HUDEP-2 (cell line): ENCODE measurements at regions not wholly inside any gene's neighbourhood (a gene's known extent, or its start where the extent isn't known, plus 50 kb on each side); places are given as distances from the start of the nearest gene placed in this dataset.
"Not testable (repeated sequence)": the region's sequence is repeated elsewhere in the genome, so short reads cannot be mapped to it uniquely, and the experiment has no call there.

Experiments used
- DNase-seq, 76 experiments: peaks; one replicate each; lab custom pipeline; 2025; ENCODE audit not compliant: unreplicated experiment in 76 of 76; lab: John Stamatoyannopoulos, UW

DNA sequence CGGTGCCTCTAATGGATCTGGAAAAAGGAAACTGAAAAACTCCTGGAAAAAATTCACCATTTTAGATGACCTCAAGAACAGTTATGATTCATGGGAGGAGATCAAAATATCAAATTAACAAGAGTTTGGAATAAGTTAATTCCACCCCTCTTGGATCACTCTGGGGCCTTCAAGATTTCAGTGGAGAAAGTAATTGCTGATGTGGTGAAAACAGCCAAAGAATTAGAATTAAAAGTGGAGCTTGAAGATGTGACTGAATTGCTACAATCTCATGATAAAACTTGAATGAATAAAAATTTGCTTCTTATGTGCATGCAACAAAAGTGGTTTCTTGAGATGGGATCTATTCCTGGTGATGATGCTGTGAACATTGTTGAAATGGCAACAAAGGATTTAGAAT is 974.4 kb upstream of the GYPC start:
- DNase-seq, result no peak

GRCh38 chr2:125681976-125682805 is 973.8 kb upstream of the GYPC start:
- no peak for DNase-seq

- no peak for DNase-seq
Observed at GRCh38 chr2:125684256-125684655, 971.7 kb upstream of the GYPC start.

DNA sequence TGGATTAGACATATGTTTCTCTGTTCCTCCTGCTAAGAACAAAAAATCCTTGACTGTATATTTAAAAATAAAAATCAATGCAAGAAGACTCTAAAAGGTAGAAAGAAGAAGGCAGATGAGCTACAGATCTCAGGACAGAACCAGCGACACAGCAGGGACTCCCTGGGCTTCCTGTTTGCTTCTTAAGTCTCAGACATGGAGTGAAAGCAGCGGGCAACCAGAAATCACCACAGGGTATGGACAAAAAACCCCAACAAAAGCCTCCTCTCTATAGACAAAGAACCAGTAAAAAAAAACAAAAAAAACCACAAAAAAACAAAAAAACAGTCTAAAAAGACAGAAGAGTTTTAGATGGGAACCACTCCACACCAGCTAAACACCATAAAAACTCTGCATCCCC is 971.0 kb upstream of the GYPC start:
- no peak for DNase-seq

DNA sequence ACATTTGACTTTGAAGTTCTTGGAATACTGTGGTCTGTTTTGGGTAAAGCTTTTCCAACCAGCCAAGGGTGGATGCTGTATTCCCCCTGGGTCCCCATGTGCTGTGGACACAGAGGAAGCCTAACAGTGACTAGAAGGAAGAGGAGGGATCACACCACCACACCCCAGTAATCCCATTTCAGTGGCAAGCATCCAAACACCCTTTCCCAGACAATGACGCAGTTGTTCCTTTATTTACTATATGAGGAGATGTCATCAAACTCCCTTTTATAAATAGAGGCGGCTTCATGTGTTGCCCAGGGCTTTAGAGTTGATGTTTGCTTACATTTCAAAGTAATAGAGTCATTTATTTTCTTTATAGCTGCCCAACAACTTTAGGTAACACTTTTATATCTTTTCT is 959.4 kb upstream of the GYPC start:
- no peak for DNase-seq

DNA sequence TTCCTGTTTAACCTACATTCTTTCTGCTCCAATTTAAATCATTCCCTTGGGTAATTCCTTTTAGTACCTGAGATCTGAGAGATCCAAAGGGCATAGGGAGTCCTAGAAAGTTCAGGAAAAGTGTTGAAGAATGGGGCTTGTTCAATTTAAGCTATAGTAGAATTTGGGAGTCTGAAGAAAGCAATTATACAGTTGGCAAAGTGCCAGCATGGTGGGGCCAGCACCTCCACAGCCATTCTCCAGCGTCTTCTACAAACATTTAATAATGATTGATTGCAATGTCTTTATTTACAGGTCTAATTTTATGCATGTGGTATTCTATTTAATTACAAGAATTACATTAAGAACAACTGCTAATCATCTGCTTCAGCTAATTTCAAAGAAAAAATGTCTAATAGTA is 957.7 kb upstream of the GYPC start:
- no peak for DNase-seq

DNA sequence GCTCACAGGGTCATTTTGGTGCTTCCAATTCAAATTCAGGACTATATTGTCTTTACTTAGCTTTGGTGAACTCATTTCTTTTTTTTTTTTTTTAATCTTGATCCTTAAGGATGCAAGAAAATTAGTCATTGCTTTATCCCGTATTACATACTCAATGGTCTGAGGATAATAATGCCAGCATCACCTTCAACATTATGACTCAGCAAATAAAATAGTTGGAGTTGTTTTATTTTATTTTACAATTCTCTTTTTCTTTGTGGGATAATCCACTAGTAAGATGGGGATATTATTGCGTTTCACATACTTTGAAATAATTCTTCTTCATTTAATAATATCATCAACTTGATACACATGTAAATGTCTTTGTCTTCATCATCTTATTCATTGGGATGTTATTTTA is 954.9 kb upstream of the GYPC start:
- no peak for DNase-seq

GRCh38 chr2:125707611-125708010 is 948.3 kb upstream of the GYPC start:
- DNase-seq, result no peak

- no peak for DNase-seq
Observed at GRCh38 chr2:125710561-125710960, 945.4 kb upstream of the GYPC start.

- DNase-seq, result no peak
Observed at GRCh38 chr2:125711075-125711474, 944.9 kb upstream of the GYPC start.

DNA sequence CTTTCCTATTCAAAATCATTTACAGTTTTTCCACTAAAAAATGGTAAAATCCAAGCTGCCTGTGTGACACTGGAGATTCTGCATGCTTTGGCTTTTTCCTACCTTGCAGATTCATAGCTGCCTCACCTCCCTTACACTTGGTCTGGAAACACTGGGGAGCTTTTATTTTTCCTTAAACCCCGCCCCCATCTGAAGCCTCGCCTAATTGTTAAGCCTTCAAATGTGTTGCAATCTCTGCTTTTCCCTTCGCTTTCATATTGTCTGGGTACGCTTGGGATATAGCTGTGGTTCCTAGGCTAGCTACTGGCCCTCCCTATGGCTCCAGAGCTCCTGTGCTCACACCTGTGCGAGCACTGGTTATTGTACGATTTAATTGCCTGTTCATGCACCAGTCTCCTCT is 942.4 kb upstream of the GYPC start:
- no peak for DNase-seq

- no peak for DNase-seq
Observed at GRCh38 chr2:125721072-125721721, 934.8 kb upstream of the GYPC start.

GRCh38 chr2:125730921-125731320 is 925.0 kb upstream of the GYPC start:
- no peak for DNase-seq

- no peak for DNase-seq
Observed at GRCh38 chr2:125736306-125736705, 919.7 kb upstream of the GYPC start.

DNA sequence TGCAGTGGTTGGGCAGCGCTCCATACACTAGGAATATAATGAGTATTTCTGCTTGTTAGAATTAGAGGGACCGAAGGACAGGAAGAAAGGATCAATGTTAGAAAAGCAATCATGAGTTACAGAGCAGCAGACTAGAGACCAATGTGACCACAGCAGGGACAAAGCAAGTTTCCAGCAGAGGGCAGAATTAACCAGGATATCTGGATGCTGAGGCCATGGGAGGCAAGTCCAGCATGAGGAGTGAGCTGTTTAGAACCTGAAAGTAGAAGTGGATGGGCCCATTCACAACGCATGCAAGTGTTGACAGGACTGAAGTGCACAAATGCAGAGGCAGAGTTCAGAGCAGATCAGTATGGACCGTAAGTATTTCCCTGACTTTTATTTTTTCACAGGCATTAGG is 910.4 kb upstream of the GYPC start:
- DNase-seq, result peak in 18 of 76 experiments; percentile 0 to 24 (median 4)

DNA sequence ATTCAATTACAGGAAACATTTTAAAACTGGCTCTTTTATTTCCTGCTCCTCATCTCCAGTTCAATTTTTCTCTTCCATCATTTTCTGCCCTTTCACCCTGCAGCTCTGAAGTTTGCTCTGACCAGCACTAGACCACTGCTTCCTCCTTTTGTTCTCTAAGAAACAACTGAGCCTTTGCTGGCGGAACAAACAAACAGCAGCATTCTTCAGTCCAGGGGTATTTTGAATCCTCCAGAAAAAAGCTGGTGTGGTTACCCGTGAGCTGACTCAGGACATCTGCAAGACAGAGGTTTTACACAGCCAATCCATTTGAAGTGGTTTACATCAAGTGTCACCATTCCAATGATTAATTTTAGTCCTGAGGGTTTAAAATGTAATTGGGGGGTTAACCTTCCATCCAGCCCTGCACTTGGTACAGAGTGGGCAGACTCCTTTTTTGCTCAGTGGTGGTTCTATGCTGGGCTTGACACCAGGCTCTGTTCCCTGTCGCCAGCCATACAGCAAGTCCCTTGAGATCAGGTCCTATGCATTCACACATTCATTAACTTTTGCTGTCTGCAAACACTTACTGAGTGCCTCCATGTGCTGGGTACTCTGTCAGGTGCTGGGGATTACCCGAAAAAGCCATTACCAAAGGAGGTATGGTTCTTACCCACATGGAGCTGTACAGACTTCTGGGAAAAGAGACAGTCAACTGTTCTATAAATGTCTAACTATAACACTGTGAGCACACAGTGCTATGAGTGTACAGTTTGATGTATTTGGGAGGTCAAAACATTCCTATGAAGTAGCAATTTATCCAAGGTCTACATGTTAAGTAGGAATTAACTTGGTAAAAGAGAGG is 909.4 kb upstream of the GYPC start:
- no peak for DNase-seq

- no peak for DNase-seq
Observed at GRCh38 chr2:125747165-125747425, 908.9 kb upstream of the GYPC start.

DNA sequence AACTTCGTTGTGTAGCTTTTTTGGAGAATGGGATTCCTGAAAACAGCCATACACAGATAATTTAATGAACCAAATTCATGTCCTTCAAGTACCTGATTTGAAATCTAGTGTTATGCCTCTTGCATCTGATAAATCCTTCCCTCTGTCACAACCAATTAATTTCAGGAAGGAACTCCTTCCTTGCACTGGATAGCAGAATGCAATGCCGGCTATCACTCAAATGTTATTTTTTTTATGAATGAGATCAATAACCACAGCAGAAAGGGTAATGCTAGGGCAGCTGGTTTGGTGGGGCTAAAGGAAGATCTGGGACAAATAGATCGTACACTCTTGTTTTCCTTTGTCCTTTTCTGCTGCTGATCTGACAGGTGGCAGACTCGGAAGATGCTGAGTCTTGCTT is 899.5 kb upstream of the GYPC start:
- no peak for DNase-seq

- DNase-seq, result no peak
Observed at GRCh38 chr2:125796784-125797183, 859.2 kb upstream of the GYPC start.

DNA sequence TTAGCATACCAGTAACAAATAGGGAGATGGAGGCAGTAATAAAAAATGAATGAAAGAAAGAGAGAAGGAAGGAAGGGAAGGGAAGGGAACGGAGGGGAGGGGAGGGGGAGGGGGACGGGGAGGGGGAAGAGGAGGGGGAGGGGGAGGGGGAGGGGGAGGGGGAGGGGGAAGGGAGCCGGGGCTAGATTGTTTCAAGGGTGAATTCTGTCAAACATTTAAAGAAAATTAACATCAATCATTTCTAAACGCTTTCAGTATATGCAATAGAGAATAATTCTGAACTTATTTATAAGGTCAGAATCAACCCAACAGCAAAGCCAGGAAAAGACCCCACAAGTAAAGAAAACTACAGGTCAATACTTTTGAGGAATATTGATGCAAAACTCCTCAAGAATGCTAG is 858.8 kb upstream of the GYPC start:
- DNase-seq, result no peak

GRCh38 chr2:125822746-125823145 is 833.2 kb upstream of the GYPC start:
- no peak for DNase-seq

DNA sequence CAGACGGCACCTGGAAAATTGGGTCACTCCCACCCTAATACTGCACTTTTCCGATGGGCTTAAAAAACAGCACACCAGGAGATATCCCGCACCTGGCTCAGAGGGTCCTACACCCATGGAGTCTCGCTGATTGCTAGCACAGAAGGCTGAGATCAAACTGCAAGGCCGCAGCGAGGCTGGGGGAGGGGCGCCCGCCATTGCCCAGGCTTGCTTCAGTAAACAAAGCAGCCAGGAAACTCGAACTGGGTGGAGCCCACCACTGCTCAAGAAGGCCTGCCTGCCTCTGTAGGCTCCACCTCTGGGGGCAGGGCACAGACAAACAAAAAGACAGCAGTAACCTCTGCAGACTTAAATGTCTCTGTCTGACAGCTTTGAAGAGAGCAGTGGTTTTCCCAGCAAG is 830.2 kb upstream of the GYPC start:
- not testable (repeated sequence) for DNase-seq
